ENCODE measurements at regions not wholly inside any gene's neighbourhood (a gene's known extent, or its start where the extent isn't known, plus 50 kb on each side); places are given as distances from the start of the nearest gene placed in this dataset.

DNA sequence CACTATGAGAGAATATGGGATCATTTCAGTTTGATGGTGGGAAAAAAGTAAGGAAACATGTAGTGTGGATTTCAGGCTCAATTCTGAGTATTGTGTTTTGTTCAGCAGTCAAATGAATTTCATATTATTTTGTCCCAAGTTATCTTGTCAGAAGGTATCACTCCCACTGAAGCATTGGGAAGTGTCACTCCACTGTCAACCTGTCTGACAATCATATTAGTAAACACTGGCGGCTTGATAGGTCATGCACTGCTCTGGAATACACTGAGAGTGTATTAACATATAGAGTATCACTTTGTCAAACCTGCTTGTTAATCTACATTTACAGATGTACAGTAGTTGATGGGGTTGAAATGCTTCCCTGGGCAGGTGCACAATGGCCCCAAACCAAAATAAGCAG lies 203.6 kb downstream of the HS3ST3A1 start:
- DNase-seq, result no peak
- H3K27me3 ChIP-seq (ENCODE audit: control insufficient read depth in 1 of 2, insufficient read depth in 2 of 2, low read length in 1 of 2), result no peaks in the 10 kb centered on the region
- H3K36me3 ChIP-seq (ENCODE audit: control insufficient read depth in 1 of 2, insufficient read depth in 2 of 2, low read length in 1 of 2), result no peaks in the 10 kb centered on the region
- peaks cover 2% of the 10 kb centered on the region for H3K9me3 ChIP-seq (ENCODE audit: control insufficient read depth, low read length)
- H3K27ac ChIP-seq (ENCODE audit: low read depth in 1 of 2, low read length in 2 of 2), result no peak overlapping the region
- intact Hi-C loops (cut with DNase I), result no loop called here
- 90 to 100% methylated on average over 1 of the region's 1 CpG for WGBS, 2 donors
- H3K4me1 ChIP-seq (ENCODE audit: control insufficient read depth in 1 of 2, insufficient read depth in 2 of 2, low read length in 2 of 2), result no peaks in the 10 kb centered on the region
- no peak overlapping the region for H3K4me3 ChIP-seq (ENCODE audit: low read length in 2 of 2)
- no peak for ATAC-seq (ENCODE audit: low FRiP score)

DNA sequence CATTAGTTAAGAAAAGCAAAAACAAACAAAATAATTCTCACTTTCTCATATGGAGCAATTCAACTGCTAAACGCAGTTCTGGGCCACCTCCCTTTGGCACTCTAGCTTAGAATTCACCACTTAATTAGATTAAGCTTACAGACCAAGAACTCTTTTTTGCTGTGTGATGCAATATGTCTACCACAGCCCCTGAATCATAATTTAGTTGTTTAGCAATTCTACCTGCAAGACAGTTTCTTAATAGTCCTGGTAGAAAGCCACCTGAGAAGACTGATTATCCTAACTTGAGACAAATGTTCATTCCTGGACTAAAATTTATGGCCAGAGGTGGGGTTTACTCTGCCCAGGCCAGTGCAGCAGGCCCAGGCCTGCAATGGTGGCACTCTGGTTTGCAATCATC lies 205.9 kb downstream of the HS3ST3A1 start:
- Histone ChIP-seq H3K9me3 (ENCODE audit: control insufficient read depth, low read length) (peaks cover 2% of the 10 kb centered on the region), H3K27ac (ENCODE audit: low read depth in 1 of 2, low read length in 2 of 2) (no peak overlapping the region), H3K36me3 (ENCODE audit: control insufficient read depth in 1 of 2, insufficient read depth in 2 of 2, low read length in 1 of 2) (no peaks in the 10 kb centered on the region), H3K4me1 (ENCODE audit: control insufficient read depth in 1 of 2, insufficient read depth in 2 of 2, low read length in 2 of 2) (no peaks in the 10 kb centered on the region), H3K4me3 (ENCODE audit: low read length in 2 of 2) (no peak overlapping the region), H3K27me3 (ENCODE audit: control insufficient read depth in 1 of 2, insufficient read depth in 2 of 2, low read length in 1 of 2) (no peaks in the 10 kb centered on the region)
- DNase-seq (no peak), ATAC-seq (ENCODE audit: low FRiP score) (no peak)
- 66 to 76% methylated on average over 1 of the region's 1 CpG for WGBS, 2 donors
- intact Hi-C loops (cut with DNase I), result no loop called here

DNA sequence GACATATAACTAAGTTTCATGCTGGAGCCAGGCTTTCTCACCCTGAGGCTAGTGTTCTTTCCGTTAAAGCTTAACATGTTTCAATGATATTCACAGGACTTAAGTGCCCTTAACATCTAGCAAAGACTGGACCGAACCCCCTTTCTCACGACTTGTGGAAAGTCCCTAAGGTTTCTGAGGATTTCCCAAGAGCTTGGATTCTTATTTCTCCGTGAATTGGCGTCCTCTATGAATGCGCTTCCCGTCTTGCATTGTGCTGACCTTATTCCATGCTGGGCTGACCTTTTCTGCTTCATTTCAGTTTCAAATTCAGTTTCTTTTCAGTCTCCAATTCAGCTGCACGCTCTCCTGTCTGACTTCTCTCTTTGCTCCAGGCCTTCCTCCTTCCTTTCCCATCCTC lies 206.4 kb downstream of the HS3ST3A1 start:
- DNase-seq (no peak), ATAC-seq (ENCODE audit: low FRiP score) (no peak)
- Histone ChIP-seq H3K9me3 (ENCODE audit: control insufficient read depth, low read length) (peaks cover 2% of the 10 kb centered on the region), H3K27me3 (ENCODE audit: control insufficient read depth in 1 of 2, insufficient read depth in 2 of 2, low read length in 1 of 2) (no peaks in the 10 kb centered on the region), H3K4me1 (ENCODE audit: control insufficient read depth in 1 of 2, insufficient read depth in 2 of 2, low read length in 2 of 2) (no peaks in the 10 kb centered on the region), H3K36me3 (ENCODE audit: control insufficient read depth in 1 of 2, insufficient read depth in 2 of 2, low read length in 1 of 2) (no peaks in the 10 kb centered on the region), H3K4me3 (ENCODE audit: low read length in 2 of 2) (no peak overlapping the region), H3K27ac (ENCODE audit: low read depth in 1 of 2, low read length in 2 of 2) (no peak overlapping the region)
- 75% methylated on average over 8 of the region's 8 CpGs for WGBS, 2 donors
- intact Hi-C loops (cut with DNase I), result no loop called here

DNA sequence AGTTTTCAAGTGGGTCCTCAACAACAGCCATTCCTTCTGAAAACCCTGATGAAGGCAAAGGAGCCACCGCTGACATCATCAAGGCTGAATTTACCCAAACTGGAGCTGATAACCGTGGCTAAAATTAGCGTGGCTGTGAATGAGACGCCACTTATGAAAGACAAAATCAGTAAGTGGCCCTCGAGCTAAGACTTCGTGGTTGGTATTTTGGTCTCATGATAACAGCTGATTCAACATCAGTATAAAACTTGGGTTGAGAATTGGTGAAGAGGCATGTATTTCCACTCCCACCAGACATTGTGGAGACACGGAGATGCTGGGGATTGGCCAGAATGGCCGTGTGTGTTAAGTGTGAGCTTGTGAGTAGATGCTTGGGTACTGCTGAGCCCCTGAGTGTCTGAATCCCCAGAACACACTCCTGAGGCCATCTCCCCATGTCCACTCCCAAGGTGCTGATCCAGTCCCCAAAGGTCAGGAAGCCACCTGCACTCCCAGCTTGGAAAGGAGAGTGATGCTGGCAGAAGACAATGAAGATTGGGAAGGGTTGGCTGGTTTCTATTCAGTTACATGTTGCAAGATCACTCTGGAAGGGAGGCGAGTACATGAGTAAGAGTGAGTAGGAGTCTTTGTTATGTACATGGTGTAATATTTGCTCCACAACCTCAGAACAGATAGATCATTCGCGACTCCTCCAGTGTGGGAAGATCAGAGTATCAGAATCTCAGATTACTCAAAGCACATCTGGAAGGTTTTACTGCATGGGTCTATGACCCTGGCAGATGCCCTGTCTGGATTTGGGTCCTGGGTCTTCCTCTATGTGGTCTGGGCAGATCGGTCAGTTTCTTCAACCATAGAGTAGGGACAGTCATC lies 207.7 kb downstream of the HS3ST3A1 start:
- DNase-seq (no peak), ATAC-seq (ENCODE audit: low FRiP score) (no peak)
- Histone ChIP-seq H3K4me3 (ENCODE audit: low read length in 2 of 2) (no peak overlapping the region), H3K4me1 (ENCODE audit: control insufficient read depth in 1 of 2, insufficient read depth in 2 of 2, low read length in 2 of 2) (no peaks in the 10 kb centered on the region), H3K36me3 (ENCODE audit: control insufficient read depth in 1 of 2, insufficient read depth in 2 of 2, low read length in 1 of 2) (no peaks in the 10 kb centered on the region), H3K27ac (ENCODE audit: low read depth in 1 of 2, low read length in 2 of 2) (no peak overlapping the region), H3K27me3 (ENCODE audit: control insufficient read depth in 1 of 2, insufficient read depth in 2 of 2, low read length in 1 of 2) (no peaks in the 10 kb centered on the region), H3K9me3 (ENCODE audit: control insufficient read depth, low read length) (peaks cover 2% of the 10 kb centered on the region)
- intact Hi-C loops (cut with DNase I), result no loop called here
- WGBS, 2 donors, result 75 to 78% methylated on average over 12 of the region's 12 CpGs

DNA sequence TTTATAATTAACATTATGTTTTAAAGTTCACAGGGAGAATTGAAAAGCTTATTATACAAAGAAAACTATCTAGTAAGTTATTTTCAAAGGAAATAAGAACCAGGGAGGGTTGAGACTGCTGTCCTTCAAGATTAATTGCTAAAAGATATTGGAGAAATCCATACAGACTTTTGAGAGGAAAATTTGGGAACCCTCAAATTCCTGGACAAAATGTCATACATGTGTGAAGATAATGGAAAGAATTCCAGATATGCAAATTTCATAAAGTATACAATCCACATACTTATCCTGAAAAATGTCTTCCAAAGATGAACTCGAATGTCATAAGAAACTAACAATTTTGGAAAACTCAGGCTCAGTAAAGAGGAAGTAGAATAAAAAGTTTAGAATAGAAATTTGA lies 213.8 kb downstream of the HS3ST3A1 start:
- Histone ChIP-seq H3K9me3 (ENCODE audit: control insufficient read depth, low read length) (no peaks in the 10 kb centered on the region), H3K27ac (ENCODE audit: low read depth in 1 of 2, low read length in 2 of 2) (no peak overlapping the region), H3K36me3 (ENCODE audit: control insufficient read depth in 1 of 2, insufficient read depth in 2 of 2, low read length in 1 of 2) (no peaks in the 10 kb centered on the region), H3K4me3 (ENCODE audit: low read length in 2 of 2) (no peak overlapping the region), H3K4me1 (ENCODE audit: control insufficient read depth in 1 of 2, insufficient read depth in 2 of 2, low read length in 2 of 2) (no peaks in the 10 kb centered on the region), H3K27me3 (ENCODE audit: control insufficient read depth in 1 of 2, insufficient read depth in 2 of 2, low read length in 1 of 2) (no peaks in the 10 kb centered on the region)
- 56 to 58% methylated on average over 1 of the region's 1 CpG for WGBS, 2 donors
- no peak for DNase-seq
- intact Hi-C loops (cut with DNase I), result no loop called here
- no peak for ATAC-seq (ENCODE audit: low FRiP score)

DNA sequence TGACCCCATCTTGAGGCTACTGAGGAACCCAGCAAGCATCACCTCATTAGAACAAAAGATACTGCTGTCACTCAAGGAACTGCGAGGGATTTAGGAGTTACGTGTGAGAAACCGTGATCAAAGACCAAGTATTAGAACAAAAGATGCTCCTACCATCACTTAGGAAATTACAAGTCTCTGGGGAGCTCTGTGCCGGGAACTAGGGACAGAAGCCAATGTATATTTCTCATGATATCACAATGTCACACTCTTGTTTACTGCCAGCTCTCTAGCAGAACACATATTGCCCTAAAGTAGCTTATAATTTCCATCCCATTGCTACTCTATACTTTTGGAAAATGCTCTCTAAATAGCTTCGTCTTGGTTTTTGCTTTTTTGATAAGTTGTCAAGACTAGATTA lies 214.5 kb downstream of the HS3ST3A1 start:
- WGBS, 2 donors, result 64% methylated on average over 5 of the region's 5 CpGs
- no peak for DNase-seq

DNA sequence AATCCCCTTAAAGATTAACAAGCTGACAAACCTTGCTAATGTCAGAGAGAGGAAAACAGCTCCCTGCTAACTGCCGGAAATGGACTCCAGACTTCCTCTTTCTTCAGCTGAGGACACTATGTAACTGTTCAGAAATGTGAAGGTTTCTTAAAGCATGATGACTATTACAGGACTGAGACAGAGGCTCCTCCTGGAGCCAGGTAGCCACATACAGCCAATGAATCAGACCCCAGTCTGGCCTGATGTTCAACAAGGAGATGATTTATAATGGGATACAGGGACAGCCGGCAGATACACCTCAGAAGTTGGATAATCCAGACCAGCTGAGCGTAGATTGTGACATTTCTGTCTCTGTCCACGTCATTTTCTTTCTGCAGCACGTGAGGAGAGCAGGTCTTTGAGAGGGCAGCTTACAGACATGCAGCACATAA lies 216.2 kb downstream of the HS3ST3A1 start:
- Histone ChIP-seq H3K9me3 (ENCODE audit: control insufficient read depth, low read length) (no peaks in the 10 kb centered on the region), H3K27ac (ENCODE audit: low read depth in 1 of 2, low read length in 2 of 2) (no peak overlapping the region), H3K4me3 (ENCODE audit: low read length in 2 of 2) (no peak overlapping the region), H3K36me3 (ENCODE audit: control insufficient read depth in 1 of 2, insufficient read depth in 2 of 2, low read length in 1 of 2) (no peaks in the 10 kb centered on the region), H3K27me3 (ENCODE audit: control insufficient read depth in 1 of 2, insufficient read depth in 2 of 2, low read length in 1 of 2) (no peaks in the 10 kb centered on the region), H3K4me1 (ENCODE audit: control insufficient read depth in 1 of 2, insufficient read depth in 2 of 2, low read length in 2 of 2) (no peaks in the 10 kb centered on the region)
- 28 to 35% methylated on average over 5 of the region's 5 CpGs for WGBS, 2 donors
- intact Hi-C loops (cut with DNase I), result no loop called here
- ATAC-seq (ENCODE audit: low FRiP score), result no peak
- DNase-seq, result no peak

More for the DNA sequence above, 214.5 kb downstream of the HS3ST3A1 start:
- Histone ChIP-seq H3K27me3 (ENCODE audit: control insufficient read depth in 1 of 2, insufficient read depth in 2 of 2, low read length in 1 of 2) (no peaks in the 10 kb centered on the region), H3K27ac (ENCODE audit: low read depth in 1 of 2, low read length in 2 of 2) (no peak overlapping the region), H3K4me1 (ENCODE audit: control insufficient read depth in 1 of 2, insufficient read depth in 2 of 2, low read length in 2 of 2) (no peaks in the 10 kb centered on the region), H3K9me3 (ENCODE audit: control insufficient read depth, low read length) (no peaks in the 10 kb centered on the region), H3K4me3 (ENCODE audit: low read length in 2 of 2) (no peak overlapping the region), H3K36me3 (ENCODE audit: control insufficient read depth in 1 of 2, insufficient read depth in 2 of 2, low read length in 1 of 2) (no peaks in the 10 kb centered on the region)
- intact Hi-C loops (cut with DNase I), result no loop called here
- no peak for ATAC-seq (ENCODE audit: low FRiP score)

DNA sequence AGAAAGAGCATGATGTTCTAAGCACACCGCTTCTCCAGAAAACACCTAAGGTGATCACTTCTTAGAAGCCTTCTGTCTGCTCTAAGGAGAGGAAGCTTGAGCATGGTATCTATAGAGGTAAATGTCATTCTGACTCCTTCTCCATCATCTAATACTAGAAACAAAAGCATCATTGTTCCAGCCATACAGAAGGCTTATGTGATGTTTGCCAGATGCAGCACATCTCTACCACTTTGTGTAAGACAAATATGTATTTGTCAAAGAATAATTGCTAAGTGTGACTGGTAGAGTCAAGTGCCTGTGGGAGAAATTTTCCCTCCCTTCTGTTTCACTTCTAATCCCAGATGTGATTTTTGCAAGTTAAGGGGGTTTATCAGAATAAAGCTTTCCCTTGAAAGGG lies 217.1 kb downstream of the HS3ST3A1 start:
- Histone ChIP-seq H3K36me3 (ENCODE audit: control insufficient read depth in 1 of 2, insufficient read depth in 2 of 2, low read length in 1 of 2) (no peaks in the 10 kb centered on the region), H3K4me3 (ENCODE audit: low read length in 2 of 2) (no peak overlapping the region), H3K27me3 (ENCODE audit: control insufficient read depth in 1 of 2, insufficient read depth in 2 of 2, low read length in 1 of 2) (no peaks in the 10 kb centered on the region), H3K4me1 (ENCODE audit: control insufficient read depth in 1 of 2, insufficient read depth in 2 of 2, low read length in 2 of 2) (no peaks in the 10 kb centered on the region), H3K9me3 (ENCODE audit: control insufficient read depth, low read length) (no peaks in the 10 kb centered on the region), H3K27ac (ENCODE audit: low read depth in 1 of 2, low read length in 2 of 2) (no peak overlapping the region)
- intact Hi-C loops (cut with DNase I), result no loop called here
- 81 to 91% methylated on average over 1 of the region's 1 CpG for WGBS, 2 donors
- DNase-seq (no peak), ATAC-seq (ENCODE audit: low FRiP score) (no peak)

DNA sequence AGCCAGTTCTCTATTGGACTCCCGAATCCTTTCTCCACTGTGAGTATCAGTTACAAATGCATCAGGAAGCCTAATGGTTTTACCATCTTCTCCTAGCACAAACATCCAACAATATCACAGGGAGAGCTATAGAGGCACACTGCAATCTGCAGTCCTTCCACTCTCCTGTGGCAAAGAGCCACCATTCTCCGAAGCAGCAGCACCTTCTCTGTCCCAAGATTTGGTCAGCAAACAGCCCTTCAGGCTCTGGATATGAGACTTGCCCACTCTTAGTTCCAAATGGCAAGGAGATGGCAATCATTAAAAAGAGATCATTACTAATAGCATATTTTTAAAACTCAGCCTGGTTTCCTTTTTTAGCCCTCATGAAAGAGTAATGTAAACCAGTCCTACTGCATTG lies 223.4 kb downstream of the HS3ST3A1 start:
- no peak overlapping the region for H3K4me3 ChIP-seq (ENCODE audit: low read length in 2 of 2)
- peaks cover 0 to 2% of the 10 kb centered on the region in 2 donors for H3K27me3 ChIP-seq (ENCODE audit: control insufficient read depth in 1 of 2, insufficient read depth in 2 of 2, low read length in 1 of 2)
- intact Hi-C loops (cut with DNase I), result no loop called here
- H3K9me3 ChIP-seq (ENCODE audit: control insufficient read depth, low read length), result no peaks in the 10 kb centered on the region
- DNase-seq, result no peak
- H3K36me3 ChIP-seq (ENCODE audit: control insufficient read depth in 1 of 2, insufficient read depth in 2 of 2, low read length in 1 of 2), result no peaks in the 10 kb centered on the region
- H3K4me1 ChIP-seq (ENCODE audit: control insufficient read depth in 1 of 2, insufficient read depth in 2 of 2, low read length in 2 of 2), result no peaks in the 10 kb centered on the region
- 23 to 42% methylated on average over 2 of the region's 2 CpGs for WGBS, 2 donors
- H3K27ac ChIP-seq (ENCODE audit: low read depth in 1 of 2, low read length in 2 of 2), result no peak overlapping the region
- no peak for ATAC-seq (ENCODE audit: low FRiP score)

Measured in aorta (tissue), 5 donors.